HG03095 (cell line): ENCODE measurements at regions not wholly inside any gene's neighbourhood (a gene's known extent, or its start where the extent isn't known, plus 50 kb on each side); places are given as distances from the start of the nearest gene placed in this dataset.
"Not testable (repeated sequence)": the region's sequence is repeated elsewhere in the genome, so short reads cannot be mapped to it uniquely, and the experiment has no call there.

Experiments used
- ATAC-seq: cut with Tn5 transposase; IDR thresholded peaks from one replicate; pipeline ENCODE4 v1.9.1; 2021; ENCODE audit warnings: moderate library complexity; ENCODE audit not compliant: unreplicated experiment

DNA sequence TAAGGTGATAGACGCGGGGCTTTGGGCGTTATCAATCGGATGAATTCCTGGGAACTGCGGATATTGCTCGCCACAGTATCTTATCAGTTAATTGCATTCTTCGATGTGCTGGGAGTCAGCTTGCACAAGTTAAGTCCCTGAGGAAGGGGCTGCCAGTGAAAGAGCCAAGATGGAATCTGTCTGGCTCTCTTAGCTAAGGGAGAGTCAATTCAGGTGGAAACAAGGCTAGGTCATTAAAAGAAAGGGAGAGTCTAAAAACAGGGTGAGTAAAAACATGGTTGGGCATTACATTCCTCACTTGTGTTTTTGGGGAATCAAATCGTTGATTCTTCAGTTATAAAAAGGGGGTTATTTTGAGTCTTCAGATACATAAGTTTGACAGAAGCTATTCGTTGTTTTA lies 196.2 kb downstream of the OTOP1 start:
- not testable (repeated sequence) for ATAC-seq

DNA sequence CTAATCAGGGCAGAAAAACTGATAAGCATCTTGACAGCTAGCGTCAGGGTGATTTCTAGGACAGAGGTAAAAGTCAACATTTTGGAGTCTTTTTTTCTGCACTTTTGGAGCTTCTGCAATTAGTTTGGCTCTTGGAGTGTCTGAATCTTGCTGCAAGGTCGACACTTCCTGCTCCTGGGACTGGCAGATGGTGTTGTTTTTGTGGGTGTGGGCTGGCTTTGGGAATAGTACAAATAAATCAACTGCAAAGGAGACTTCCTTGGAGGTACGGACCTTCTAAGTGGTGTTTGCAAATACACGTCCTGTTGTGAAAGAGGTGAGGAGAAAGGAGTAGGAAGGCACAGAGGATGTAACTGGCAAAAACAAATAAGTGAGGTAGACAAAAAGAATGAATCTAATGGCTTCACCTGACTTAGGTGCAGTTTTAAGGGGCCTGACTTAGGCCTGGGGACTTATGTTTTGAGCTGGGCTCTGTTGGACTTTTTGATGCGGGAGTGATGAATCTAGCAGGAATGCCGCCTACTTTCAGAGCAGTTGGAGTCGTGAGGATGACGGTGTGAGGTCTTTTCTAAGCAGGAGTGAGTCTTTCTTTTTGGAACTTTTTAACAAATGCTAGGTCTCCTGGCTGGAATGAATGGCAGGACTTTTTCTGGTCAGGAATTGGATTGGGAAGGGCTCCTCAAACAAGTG lies 195.1 kb downstream of the OTOP1 start:
- ATAC-seq, result not testable (repeated sequence)

DNA sequence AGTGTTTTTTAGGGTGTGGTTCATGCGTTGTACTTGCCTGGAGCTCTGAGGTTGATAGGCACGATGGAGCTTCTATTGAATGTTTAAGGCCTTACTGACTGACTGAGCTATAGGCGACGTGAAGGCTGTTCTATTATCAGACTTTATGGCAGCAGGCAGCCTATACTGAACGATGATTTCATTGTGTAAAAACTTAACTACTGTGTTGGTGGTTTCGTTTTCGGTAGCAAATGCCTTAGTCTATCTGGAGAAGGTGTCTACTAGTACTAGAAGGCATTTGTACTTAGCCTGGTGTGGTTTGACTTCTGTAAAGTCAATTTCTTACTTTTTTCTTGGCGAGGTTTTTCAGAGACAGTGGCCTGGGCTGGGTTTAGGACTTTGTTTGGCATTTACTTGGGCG lies 194.4 kb downstream of the OTOP1 start:
- not testable (repeated sequence) for ATAC-seq

- ATAC-seq, result not testable (repeated sequence)
These were observed 193.7 kb downstream of the OTOP1 start for GRCh38 chr4:4032801-4033605.

DNA sequence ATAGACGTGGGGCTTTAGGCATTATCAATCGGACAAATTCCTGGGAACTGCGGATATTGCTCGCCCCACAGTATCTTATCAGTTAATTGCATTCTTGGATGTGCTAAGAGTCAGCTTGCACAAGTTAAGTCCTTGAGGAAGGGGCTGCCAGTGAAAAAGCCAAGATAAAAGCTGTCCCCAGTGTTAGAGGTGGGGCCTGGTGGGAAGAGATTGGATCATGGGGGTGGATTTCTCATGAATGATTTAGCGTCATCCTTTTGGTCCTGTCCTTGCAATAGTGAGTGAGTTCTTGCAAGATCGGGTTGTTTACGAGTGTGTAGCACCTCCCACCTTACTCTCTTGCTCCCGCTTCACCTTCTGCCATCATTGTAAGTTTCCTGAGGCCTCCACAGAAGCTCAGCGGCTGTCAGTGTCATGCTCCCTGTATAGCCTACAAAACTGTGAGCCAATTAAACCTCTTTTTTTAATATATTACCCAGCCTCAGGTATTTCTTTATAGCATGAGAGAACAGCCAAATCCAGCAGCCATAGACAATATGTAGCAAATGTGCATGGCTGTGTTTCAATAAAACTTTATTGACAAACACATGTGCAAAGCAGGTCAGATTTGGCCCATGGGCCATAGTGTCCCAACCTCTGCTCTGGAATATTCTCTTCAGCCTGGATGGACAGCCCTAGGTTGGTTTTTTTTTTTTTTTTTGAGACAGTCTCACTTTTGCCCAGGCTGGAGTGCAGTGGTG lies 189.2 kb downstream of the OTOP1 start:
- ATAC-seq, result not testable (repeated sequence)

DNA sequence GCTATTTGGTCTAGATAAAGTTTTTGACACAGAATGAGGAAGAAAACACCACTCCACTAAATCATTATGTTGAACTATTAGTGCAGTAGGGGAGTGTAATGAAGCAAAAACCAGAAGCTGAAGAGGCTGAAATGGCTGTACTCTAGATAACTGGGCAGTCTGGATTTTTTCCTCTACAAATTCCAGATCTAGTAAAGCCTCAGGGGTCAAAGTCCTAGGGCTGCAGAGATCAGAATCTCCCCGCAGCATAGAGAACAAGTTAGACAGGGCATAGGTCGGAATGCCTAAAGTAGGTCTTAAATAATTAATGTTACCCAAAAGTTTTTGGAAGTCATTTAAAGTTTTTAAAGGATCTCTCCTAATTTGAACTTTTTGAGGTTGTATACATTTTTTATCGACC lies 180.9 kb downstream of the OTOP1 start:
- not testable (repeated sequence) for ATAC-seq

- not testable (repeated sequence) for ATAC-seq
These were observed 180.0 kb downstream of the OTOP1 start for GRCh38 chr4:4046686-4047085.

DNA sequence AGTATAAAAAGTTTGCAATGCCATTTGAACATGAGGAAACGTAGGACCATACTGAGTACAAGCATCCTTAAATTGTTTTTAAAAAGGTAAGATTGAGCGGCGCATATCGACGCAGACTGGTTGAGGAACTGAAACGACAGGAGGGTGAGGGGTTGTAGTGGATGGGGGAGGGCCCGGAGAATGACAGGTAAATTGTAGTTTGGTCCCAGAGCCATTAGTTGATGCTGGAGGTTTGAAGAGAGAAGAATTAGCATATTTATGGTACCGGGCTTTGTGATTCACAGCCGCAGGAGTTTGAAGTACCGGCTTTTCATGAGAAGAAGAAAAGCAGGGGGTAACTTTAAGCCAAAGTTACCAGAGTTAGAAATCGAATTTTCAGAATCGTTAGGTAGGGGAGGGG lies 179.5 kb downstream of the OTOP1 start:
- not testable (repeated sequence) for ATAC-seq

GRCh38 chr4:4048227-4048626 lies 178.5 kb downstream of the OTOP1 start:
- not testable (repeated sequence) for ATAC-seq

DNA sequence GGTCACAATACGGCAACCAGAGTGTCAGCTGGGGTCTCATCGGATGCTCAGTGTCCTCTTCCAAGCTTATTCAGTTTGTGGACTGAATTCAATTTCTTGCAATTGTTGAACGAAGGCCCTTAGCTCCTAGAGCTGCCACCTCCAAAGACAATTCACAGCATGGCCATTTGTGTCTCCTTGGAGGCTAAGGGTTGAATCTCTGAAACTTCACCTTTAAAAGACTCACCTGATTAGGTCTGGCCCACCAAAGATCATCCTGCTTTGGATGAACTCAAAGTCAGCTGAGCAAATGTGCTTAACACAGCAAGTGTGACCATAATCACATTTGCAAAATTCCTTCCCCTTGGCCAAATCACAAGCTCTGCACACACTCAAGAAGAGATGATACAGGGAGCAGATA lies 175.9 kb downstream of the OTOP1 start:
- ATAC-seq, result not testable (repeated sequence)

GRCh38 chr4:4052933-4053332 lies 173.8 kb downstream of the OTOP1 start:
- ATAC-seq, result not testable (repeated sequence)

DNA sequence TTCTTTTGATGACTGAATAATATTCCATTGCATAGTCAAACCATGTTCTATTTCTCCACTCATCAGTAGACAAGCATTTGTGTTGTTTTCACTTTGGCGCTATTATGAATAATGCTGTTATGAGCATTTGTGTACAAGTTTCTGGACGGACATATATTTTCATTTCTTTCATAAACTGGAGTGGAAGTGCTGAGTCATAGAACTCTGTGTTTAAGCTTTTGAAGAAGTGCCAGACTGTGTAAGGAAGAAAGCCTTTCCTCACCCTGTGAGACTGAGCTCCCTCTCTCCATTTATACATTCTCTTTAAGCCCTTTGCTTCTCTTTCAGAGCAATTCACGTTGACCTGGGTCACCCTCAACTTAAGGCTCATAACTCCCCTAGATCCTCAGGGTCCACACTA lies 169.5 kb downstream of the OTOP1 start:
- ATAC-seq, result not testable (repeated sequence)

DNA sequence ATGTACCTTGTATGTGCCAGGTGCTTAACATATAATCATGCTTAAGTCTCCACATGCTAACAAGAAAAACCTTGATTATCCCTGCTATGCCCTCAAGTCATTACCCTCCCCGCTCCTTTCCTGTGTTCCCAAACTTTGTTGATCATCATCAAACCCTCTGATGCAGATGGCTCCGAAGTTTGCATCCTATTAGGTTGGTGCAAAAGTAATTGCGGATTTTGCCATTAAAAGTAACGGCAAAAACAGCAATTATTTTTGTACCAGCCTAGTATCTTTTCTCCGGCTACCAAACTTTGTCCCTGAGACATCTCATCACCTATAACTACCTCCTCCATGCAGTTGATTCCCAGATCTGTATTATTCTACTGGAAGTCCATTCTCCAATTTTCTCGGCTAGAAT lies 142.6 kb downstream of the OTOP1 start:
- not testable (repeated sequence) for ATAC-seq

GRCh38 chr4:4089716-4090419 lies 136.9 kb downstream of the OTOP1 start:
- ATAC-seq, result not testable (repeated sequence)

GRCh38 chr4:4090720-4091119 lies 136.0 kb downstream of the OTOP1 start:
- not testable (repeated sequence) for ATAC-seq

GRCh38 chr4:4092159-4092558 lies 134.6 kb downstream of the OTOP1 start:
- not testable (repeated sequence) for ATAC-seq

DNA sequence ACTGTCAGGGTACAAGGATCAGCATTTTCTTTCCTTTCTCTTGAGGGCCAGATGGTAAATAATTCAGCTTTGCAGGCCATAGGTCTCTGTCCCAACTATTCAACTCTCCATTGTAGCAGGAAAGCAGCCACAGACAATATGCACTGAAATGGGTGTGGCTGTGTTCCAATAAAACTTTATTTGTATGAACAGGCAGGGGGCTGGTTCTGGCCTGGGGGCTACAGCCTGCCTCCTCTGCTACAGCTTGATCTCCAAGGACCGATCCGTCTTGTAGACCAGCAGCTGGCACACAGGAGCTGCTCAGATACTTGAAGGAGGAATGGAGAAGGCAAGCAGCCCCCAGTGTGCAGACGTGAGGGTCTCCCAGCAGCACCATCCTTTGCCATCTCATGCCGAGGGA lies 127.1 kb downstream of the OTOP1 start:
- not testable (repeated sequence) for ATAC-seq

DNA sequence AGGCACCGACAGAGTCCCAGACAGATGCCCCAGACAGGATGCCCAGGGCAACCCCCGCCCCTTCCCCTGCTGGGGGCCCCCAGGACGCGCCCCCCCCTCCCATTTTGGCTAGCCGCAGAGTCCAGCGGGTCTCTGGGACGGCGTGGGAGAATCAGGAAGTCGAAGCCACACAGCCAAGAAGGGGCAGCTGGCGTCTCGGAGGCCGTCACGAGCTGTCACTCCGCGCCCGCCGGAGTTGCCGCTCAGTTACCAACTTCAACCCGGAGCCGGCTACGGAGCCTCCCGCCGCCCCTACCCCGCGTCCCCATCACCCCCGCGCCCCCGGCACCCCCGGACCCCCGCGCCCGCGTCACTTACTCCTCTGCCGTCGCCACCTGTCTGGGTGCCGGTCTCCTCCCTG lies 119.8 kb downstream of the OTOP1 start:
- ATAC-seq, result not testable (repeated sequence)

GRCh38 chr4:4107411-4108107 lies 119.2 kb downstream of the OTOP1 start:
- not testable (repeated sequence) for ATAC-seq

GRCh38 chr4:4115381-4115780 lies 111.3 kb downstream of the OTOP1 start:
- ATAC-seq, result not testable (repeated sequence)
